ENCODE measurements at regions not wholly inside any gene's neighbourhood (a gene's known extent, or its start where the extent isn't known, plus 50 kb on each side); places are given as distances from the start of the nearest gene placed in this dataset.
"Not testable (repeated sequence)": the region's sequence is repeated elsewhere in the genome, so short reads cannot be mapped to it uniquely, and the experiment has no call there.

DNA sequence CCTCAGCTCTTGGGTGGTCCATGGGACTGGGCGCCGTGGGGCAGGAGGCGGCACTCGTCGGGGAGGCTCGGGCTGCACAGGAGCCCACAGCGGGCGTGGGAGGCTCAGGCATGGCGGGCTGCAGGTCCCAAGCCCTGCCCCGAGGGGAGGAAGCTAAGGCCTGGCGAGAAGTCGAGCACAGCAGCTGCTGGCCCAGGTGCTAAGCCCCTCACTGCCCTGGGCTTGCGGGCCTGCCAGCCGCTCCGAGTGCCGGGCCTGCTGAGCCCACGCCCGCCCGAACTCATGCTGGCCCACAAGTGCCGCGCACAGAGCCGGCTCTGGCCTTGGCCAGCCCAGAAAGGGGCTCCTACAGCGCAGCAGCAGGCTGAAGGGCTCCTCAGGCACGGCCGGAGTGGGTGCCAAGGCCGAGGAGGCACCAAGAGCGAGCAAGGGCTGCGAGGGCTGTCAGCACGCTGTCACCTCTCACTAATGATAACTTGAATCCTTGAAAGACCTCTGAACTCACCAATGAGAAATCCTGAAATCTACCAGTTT is 1506.8 kb upstream of the WWC1 start:
- Histone ChIP-seq H3K4me3 (ENCODE audit: low read depth, low read length) (no peak overlapping the region), H3K27me3 (ENCODE audit: control insufficient read depth, insufficient read depth, low read length) (no peaks in the 10 kb centered on the region), H3K36me3 (ENCODE audit: control insufficient read depth, insufficient read depth, low read length) (no peaks in the 10 kb centered on the region)
- no peak for DNase-seq (ENCODE audit: low read depth)
- no peak for TF ChIP-seq CTCF (IDR thresholded peaks at IDR 0.05; ENCODE audit: insufficient read depth, low read length, poor library complexity, severe bottlenecking)

DNA sequence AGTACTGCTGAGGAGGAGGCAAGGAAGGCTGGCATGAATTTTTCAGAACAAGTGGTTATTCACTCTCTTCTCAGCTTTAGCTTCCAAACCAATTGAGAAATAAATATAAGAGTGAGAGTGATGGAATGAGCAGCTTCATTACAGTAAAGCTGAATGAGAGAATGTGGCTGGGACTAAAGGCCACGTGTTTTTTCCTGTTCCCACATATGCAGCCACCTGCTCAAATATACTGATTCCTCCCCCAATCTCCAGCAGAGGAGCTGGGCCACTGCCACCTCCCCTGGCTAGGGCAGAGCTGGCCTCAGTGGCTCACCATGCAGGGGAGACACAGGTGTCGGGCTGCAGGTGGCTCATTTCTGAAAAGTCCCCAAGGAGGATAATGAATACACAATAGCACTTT is 1505.3 kb upstream of the WWC1 start:
- Histone ChIP-seq H3K36me3 (ENCODE audit: control insufficient read depth, insufficient read depth, low read length) (no peaks in the 10 kb centered on the region), H3K4me3 (ENCODE audit: low read depth, low read length) (no peak overlapping the region), H3K27me3 (ENCODE audit: control insufficient read depth, insufficient read depth, low read length) (no peaks in the 10 kb centered on the region)
- no peak for DNase-seq (ENCODE audit: low read depth)
- no peak for TF ChIP-seq CTCF (IDR thresholded peaks at IDR 0.05; ENCODE audit: insufficient read depth, low read length, poor library complexity, severe bottlenecking)

GRCh38 chr5:166786889-166787288 is 1504.6 kb upstream of the WWC1 start:
- TF ChIP-seq CTCF (IDR thresholded peaks at IDR 0.05; ENCODE audit: insufficient read depth, low read length, poor library complexity, severe bottlenecking), result no peak
- Histone ChIP-seq H3K36me3 (ENCODE audit: control insufficient read depth, insufficient read depth, low read length) (no peaks in the 10 kb centered on the region), H3K27me3 (ENCODE audit: control insufficient read depth, insufficient read depth, low read length) (no peaks in the 10 kb centered on the region), H3K4me3 (ENCODE audit: low read depth, low read length) (no peak overlapping the region)
- no peak for DNase-seq (ENCODE audit: low read depth)

DNA sequence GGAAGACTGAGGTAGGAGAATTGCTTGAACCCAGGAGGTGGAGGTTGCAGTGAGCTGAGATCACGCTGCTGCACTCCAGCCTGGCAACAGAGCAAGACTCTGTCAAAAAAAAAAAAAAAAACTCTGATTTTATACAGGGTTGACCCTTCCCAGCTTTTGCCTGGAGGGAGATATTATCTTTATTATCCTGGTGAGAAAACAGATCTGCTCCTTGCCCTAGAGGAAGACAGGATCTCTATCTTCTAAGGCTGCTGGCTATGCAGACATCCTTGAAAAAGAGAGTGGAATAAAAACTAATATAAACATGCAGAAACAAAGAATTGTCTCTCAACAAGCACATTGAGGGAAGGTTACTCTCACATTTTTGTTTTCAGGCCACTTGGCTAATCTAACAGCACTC is 1503.4 kb upstream of the WWC1 start:
- H3K27me3 ChIP-seq (ENCODE audit: control insufficient read depth, insufficient read depth, low read length), result no peaks in the 10 kb centered on the region
- H3K36me3 ChIP-seq (ENCODE audit: control insufficient read depth, insufficient read depth, low read length), result no peaks in the 10 kb centered on the region
- no peak for TF ChIP-seq CTCF (IDR thresholded peaks at IDR 0.05; ENCODE audit: insufficient read depth, low read length, poor library complexity, severe bottlenecking)
- no peak overlapping the region for H3K4me3 ChIP-seq (ENCODE audit: low read depth, low read length)
- DNase-seq (ENCODE audit: low read depth), result no peak

DNA sequence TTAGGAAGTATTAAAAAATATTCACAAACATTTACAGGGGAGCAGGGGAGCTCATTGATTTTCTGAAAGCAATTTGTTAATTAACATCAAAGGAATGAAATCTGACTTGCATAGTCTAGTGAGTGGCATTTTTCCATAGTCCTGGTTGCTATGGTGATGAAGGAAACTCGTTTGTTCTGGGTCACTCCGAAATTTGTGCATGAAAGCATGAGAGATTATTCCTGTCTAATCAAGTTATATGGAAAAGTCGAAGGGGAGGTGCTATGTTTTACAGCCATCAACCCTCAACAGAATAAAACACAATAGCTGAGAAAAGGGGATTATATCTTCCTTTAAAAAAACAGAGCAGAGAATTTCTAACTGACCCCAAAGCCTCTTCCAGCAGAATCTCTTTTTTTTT is 1495.7 kb upstream of the WWC1 start:
- Histone ChIP-seq H3K27me3 (ENCODE audit: control insufficient read depth, insufficient read depth, low read length) (no peaks in the 10 kb centered on the region), H3K4me3 (ENCODE audit: low read depth, low read length) (no peak overlapping the region), H3K36me3 (ENCODE audit: control insufficient read depth, insufficient read depth, low read length) (no peaks in the 10 kb centered on the region)
- DNase-seq (ENCODE audit: low read depth), result no peak
- no peak for TF ChIP-seq CTCF (IDR thresholded peaks at IDR 0.05; ENCODE audit: insufficient read depth, low read length, poor library complexity, severe bottlenecking)

DNA sequence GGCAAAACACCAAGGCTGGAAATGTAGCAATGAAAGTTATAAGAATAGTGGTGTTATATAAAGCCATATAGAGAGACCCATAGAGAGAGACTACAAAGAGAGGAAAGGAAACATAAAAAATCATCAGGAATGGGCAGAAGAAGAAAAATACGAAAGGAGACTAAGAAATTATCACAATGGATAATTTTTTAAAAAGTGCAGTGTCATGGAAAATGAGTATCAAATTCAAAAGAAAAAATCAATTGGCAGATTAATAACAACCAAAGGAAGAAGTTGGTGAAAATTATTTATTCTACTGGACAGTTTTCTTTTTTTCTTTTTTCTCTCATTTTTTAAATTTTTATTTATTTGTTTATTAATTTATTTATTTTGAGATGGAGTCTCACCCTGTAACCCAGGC is 1488.4 kb upstream of the WWC1 start:
- H3K4me3 ChIP-seq (ENCODE audit: low read depth, low read length), result no peak overlapping the region
- TF ChIP-seq CTCF (IDR thresholded peaks at IDR 0.05; ENCODE audit: insufficient read depth, low read length, poor library complexity, severe bottlenecking), result no peak
- no peak for DNase-seq (ENCODE audit: low read depth)
- no peaks in the 10 kb centered on the region for H3K36me3 ChIP-seq (ENCODE audit: control insufficient read depth, insufficient read depth, low read length)
- no peaks in the 10 kb centered on the region for H3K27me3 ChIP-seq (ENCODE audit: control insufficient read depth, insufficient read depth, low read length)

- not testable (repeated sequence) for H3K4me3 ChIP-seq (ENCODE audit: low read depth, low read length); DNase-seq (ENCODE audit: low read depth); H3K27me3 ChIP-seq (ENCODE audit: control insufficient read depth, insufficient read depth, low read length); H3K36me3 ChIP-seq (ENCODE audit: control insufficient read depth, insufficient read depth, low read length)
These were observed 1487.2 kb upstream of the WWC1 start for GRCh38 chr5:166804223-166804622.

- H3K4me3 ChIP-seq (ENCODE audit: low read depth, low read length); DNase-seq (ENCODE audit: low read depth); H3K27me3 ChIP-seq (ENCODE audit: control insufficient read depth, insufficient read depth, low read length); H3K36me3 ChIP-seq (ENCODE audit: control insufficient read depth, insufficient read depth, low read length): not testable (repeated sequence)
These were observed 1486.8 kb upstream of the WWC1 start for GRCh38 chr5:166804693-166805092.

DNA sequence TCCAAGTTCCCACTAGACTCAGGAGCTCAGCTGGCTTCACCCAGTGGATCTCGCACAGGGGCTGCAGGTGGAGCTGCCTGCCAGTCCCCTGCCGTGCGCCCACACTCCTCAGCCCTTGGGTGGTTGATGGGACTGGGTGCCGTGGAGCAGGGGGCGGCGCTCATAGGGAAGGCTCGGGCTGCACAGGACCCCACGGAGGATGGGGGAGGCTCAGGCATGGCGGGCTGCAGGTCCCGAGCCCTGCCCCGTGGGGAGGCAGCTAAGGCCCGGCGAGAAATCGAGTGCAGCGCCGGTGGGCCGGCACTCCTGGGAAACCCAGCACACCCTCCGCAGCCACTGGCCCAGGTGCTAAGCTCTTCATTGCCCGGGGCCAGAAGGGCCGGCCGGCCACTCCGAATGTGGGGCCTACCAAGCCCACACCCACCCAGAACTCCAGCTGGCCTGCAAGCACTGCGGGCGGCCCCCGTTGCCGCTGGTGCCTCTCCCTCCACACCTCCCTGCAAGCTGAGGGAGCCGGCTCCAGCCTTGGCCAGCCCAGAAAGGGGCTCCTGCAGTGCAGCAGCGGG is 1481.3 kb upstream of the WWC1 start:
- not testable (repeated sequence) for DNase-seq (ENCODE audit: low read depth); H3K4me3 ChIP-seq (ENCODE audit: low read depth, low read length); H3K36me3 ChIP-seq (ENCODE audit: control insufficient read depth, insufficient read depth, low read length); H3K27me3 ChIP-seq (ENCODE audit: control insufficient read depth, insufficient read depth, low read length)

Data from kidney epithelial cell (primary cell).